NCI-H1436 (cell line): ENCODE measurements at regions not wholly inside any gene's neighbourhood (a gene's known extent, or its start where the extent isn't known, plus 50 kb on each side); places are given as distances from the start of the nearest gene placed in this dataset.
"Not testable (repeated sequence)": the region's sequence is repeated elsewhere in the genome, so short reads cannot be mapped to it uniquely, and the experiment has no call there.

Experiments used
- DNase-seq: peaks from one replicate; lab custom pipeline; 2025; lab: John Stamatoyannopoulos, UW

- not testable (repeated sequence) for DNase-seq
Observed at GRCh38 chr5:34329201-34329600, 286.2 kb upstream of the C1QTNF3 start.

DNA sequence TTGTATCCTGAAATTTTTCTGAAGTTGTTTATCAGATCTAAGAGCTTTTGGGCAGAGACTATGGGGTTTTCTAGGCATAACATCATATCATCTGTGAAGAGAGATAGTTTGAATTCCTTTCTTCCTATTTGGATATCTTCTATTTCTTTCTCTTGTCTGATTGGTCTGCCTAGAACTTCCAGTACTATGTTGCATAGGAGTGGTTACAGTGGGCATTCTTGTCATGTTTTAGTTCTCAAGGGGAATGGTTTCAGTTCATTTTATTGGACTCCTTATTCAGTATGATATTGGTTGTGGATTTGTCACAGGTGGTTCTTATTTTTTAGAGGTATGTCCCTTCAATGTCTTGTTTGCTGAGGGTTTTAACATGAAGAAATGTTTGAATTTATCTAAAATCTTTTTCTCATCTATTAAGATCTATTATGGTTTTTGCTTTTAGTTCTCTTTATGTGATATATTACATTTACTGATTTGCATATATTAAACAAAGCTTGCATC lies 286.6 kb upstream of the C1QTNF3 start:
- not testable (repeated sequence) for DNase-seq

GRCh38 chr5:34331928-34332454 lies 289.0 kb upstream of the C1QTNF3 start:
- not testable (repeated sequence) for DNase-seq

GRCh38 chr5:34339408-34340001 lies 296.5 kb upstream of the C1QTNF3 start:
- not testable (repeated sequence) for DNase-seq

DNA sequence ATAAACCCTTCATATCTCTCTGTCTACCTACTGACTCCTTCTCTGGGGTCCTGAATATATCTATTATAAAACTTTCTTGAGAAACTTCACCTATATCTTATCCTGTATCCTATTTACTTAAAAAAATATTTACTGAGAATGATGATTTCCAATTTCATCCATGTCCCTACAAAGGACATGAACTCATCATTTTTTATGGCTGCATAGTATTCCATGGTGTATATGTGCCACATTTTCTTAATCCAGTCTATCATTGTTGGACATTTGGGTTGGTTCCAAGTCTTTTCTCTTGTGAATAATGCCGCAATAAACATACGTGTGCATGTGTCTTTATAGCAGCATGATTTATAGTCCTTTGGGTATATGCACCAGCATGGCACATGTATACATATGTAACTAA lies 301.7 kb upstream of the RAI14 start:
- DNase-seq: not testable (repeated sequence)

DNA sequence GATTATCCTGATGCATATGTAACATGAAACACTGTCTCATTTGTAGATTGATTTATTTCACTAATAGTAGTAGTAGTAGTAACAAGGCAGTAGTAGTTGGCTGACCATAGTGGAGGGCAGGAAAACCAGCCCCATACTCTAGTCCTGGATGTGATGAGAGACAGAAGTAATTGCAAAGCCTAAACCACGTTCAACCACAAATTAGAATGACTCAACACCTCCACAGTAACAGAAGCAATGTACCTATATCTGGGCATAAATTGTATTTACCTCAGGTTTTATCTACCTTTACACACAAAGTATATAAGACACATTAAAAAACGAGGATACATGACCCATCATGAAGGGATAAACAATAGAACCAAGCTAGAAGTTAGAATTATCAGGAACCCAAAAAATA lies 284.7 kb upstream of the RAI14 start:
- DNase-seq: not testable (repeated sequence)

DNA sequence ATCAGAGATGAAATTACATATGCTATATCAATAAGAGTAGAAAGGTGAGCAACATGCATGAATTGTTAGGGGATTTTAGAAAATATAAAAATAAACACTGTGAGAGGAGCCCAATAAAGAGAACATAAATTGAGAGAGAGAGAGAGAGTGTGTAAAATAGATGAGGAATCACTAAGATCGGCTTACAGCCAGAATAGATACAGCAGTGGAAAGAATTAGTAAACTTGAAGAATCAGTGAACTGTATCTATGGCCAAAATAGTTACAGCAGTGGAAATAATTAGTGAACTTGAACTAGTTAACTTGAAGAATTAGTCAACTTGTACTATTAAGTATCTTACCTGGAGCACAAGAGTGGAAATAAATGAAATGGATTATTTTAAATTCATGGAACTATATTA lies 284.3 kb upstream of the RAI14 start:
- not testable (repeated sequence) for DNase-seq

GRCh38 chr5:34372739-34373138 lies 283.4 kb upstream of the RAI14 start:
- not testable (repeated sequence) for DNase-seq

DNA sequence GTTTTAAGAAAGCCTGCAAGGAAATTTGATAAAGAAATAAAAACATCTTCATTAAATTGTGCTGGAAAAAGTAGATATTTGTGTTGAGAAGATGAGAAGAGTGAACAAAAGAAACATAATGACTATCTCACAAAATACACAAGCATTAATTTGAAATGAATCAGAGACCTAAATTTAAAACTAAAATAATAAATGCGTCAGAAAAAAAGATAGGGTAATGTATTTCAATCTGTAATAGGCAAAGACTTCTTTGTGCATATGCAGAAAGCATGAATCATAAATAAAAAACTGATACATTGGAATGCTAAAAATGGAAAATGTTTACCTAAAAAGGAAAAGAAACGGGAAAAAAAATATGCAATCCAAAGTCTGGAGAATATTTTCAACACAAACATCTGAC lies 278.5 kb upstream of the RAI14 start:
- DNase-seq: not testable (repeated sequence)

DNA sequence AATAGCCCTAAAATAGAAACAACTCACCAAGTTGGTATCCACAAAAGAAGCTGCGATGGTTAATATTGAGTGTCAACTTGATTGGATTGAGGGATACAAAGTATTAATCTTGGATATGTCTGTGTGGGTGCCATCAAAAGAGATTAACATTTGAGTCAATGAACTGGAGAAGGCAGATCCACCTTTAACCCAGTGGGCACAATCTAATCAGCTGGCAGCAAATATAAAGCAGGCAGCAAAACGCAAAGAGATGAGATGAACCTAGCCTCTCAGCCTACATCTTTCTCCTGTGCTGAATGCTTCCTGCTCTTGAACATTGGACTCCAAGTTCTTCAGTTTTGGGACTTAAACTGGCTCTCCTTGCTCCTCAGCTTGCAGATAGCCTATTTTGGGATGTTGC lies 277.6 kb upstream of the RAI14 start:
- not testable (repeated sequence) for DNase-seq

DNA sequence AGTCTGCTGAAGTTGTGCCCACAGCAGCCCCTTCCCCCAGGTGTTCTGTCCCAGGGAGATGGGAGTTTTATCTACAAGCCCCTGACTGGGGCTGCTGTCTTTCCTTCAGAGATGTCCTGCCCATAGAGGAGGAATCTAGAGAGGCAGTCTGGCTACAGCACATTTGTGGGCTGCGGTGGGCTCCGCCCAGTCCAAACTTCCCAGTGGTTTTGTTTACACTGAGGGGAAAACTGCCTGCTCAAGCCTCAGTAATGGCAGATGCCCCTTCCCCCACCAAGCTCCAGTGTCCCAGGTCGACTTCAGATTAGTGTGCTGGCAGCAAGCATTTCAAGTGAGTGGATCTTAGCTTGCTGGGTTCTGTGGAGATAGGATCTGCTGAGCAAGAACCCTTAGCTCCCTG lies 267.4 kb upstream of the RAI14 start:
- DNase-seq: not testable (repeated sequence)

- DNase-seq: no peak
Observed at GRCh38 chr5:34409373-34409772, 246.8 kb upstream of the RAI14 start.

GRCh38 chr5:34410411-34411139 lies 245.6 kb upstream of the RAI14 start:
- DNase-seq: no peak

DNA sequence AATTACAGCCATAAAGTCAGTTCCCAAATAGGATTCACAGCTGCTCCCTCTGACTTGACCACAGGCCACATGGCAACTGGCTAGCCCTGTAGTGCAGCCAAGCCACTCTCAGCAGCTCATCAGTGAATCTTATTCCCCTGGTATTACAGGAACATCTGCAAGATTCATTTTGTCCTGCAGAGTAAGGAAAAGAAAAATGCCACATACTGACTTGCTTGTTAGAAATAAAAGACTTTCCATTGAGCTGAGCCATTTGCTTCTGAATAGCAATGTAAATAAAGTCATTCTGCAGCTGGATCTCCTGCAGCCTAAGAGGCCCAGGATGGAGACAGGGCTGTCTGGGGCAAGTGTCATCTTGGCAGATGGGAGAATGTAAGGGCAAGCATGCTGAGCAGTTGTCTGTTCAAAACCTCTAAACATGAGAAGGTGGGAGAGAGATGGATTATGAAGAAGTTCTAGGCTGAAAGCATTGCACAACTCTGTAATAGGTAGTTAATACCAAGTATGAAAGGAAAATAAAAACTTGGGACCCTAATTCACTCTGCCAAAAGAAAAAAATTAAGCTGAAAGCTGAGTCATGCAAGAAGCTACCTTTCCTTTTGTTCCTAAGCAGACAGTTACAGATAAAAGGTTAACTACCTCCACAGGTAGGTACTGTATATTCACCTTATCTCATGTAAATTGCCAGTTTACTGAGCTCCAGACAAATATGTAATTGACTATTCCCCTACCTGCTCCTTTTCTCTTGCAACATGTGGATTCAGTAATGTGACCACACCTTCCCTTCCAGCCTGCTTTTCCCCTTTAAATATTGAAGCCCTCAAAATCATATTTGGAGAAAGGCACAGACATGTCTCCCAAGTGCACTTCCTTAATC lies 244.4 kb upstream of the RAI14 start:
- DNase-seq: no peak

DNA sequence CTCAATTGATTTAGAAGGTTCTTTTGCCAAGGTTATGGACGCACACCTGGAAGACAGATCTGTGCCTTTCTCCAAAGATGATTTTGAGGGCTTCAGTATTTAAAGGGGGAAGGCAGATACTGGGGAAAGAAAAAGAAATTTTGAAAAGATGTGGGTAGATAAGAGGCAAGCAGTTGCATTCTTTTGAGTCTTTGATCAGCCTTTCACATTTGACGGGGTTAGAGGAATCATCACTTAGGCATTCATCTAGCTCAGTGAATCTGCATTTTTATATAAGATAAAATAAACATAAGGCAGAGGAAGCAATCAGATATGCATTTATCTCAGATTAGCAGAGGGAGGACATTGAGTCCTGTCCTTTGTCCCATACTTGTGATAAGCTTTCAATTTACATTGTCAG lies 243.4 kb upstream of the RAI14 start:
- no peak for DNase-seq

- no peak for DNase-seq
Observed at GRCh38 chr5:34415559-34416198, 240.4 kb upstream of the RAI14 start.

DNA sequence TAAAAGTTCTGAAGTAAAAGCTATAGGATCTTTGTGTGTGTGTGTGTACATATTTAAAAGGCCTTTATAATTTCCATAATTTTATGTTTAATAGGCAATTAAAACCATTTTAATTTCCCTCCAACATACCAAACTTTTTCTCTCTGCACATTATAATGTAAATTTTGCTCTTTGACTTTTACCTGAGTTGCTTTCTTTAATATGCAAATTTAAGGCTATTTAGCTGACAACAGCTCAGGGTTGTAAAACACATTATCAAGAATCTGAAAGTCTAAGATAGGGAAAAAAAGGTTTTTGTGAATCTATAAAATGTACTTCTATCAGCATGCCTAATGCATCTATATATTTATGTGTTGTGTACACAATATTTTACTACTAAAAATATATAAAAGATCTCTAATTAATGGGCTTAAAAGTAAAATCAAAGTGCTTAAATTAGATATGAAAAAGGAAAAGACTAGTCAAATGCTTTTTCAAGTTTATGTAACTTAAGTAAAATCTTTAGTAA lies 239.6 kb upstream of the RAI14 start:
- no peak for DNase-seq

- not testable (repeated sequence) for DNase-seq
Observed at GRCh38 chr5:34420191-34420590, 235.9 kb upstream of the RAI14 start.

GRCh38 chr5:34436761-34437501 lies 219.2 kb upstream of the RAI14 start:
- no peak for DNase-seq

- DNase-seq: no peak
Observed at GRCh38 chr5:34439601-34440000, 216.5 kb upstream of the RAI14 start.

DNA sequence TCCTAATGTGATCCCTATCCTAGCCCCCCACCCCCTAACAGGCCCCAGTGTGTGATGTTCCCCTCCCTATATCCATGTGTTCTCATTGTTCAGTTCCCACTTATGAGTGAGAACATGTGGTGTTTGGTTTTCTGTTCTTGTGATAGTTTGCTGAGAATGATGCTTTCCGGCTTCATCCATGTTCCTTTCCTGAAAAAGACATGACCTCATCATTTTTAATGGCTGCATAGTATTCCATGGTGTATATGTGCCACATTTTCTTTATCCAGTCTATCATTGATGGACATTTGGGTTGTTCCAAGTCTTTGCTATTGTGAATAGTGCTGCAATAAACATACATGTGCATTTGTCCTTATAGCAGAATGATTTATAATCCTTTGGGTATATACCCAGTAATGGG lies 214.4 kb upstream of the RAI14 start:
- not testable (repeated sequence) for DNase-seq
